ENCODE measurements at regions not wholly inside any gene's neighbourhood (a gene's known extent, or its start where the extent isn't known, plus 50 kb on each side); places are given as distances from the start of the nearest gene placed in this dataset.

GRCh38 chr9:108282872-108283271, 572.9 kb downstream of the ACTL7B start:
- Histone ChIP-seq H3K4me3 (ENCODE audit: insufficient read depth, low read depth, low read length) (no peak overlapping the region), H2AFZ (replicated peaks; ENCODE audit: low read length, poor library complexity) (no peak overlapping the region), H3K27me3 (ENCODE audit: control insufficient read depth, insufficient read depth, low read length) (no peaks in the 10 kb centered on the region), H4K5ac (ENCODE audit: low read depth, low read length) (no peak overlapping the region), H3K27ac (ENCODE audit: insufficient read depth, low read length) (no peak overlapping the region), H3K56ac (ENCODE audit: extremely low read depth, insufficient read depth, low read length) (no peak overlapping the region), H2AK5ac (ENCODE audit: low read depth, low read length) (no peak overlapping the region), H3K79me1 (ENCODE audit: low read depth in 1 of 2, low read length in 2 of 2) (no peaks in the 10 kb centered on the region), H2AK9ac (replicated peaks; ENCODE audit: low read depth, low read length, poor library complexity) (no peak overlapping the region), H3K23ac (ENCODE audit: low read depth, low read length) (no peak overlapping the region), H3K4ac (ENCODE audit: low read depth, low read length) (no peak overlapping the region), H2BK20ac (ENCODE audit: low read depth, low read length) (no peak overlapping the region), H2BK120ac (ENCODE audit: low read depth, low read length) (no peak overlapping the region), H3K9me1 (ENCODE audit: insufficient read depth, low read length) (no peaks in the 10 kb centered on the region), H3K18ac (ENCODE audit: low read depth, low read length) (no peak overlapping the region; the same call in 1 of the 2 replicates), H3K4me1 (ENCODE audit: control insufficient read depth, insufficient read depth, low read length) (no peaks in the 10 kb centered on the region), H4K20me1 (ENCODE audit: insufficient read depth, low read length) (no peaks in the 10 kb centered on the region), H3K9ac (ENCODE audit: low read depth, low read length) (no peak overlapping the region), H2BK5ac (ENCODE audit: low read depth, low read length, poor library complexity, severe bottlenecking) (no peak overlapping the region), H3K9me3 (ENCODE audit: control insufficient read depth, insufficient read depth, low read length) (no peaks in the 10 kb centered on the region), H3K36me3 (ENCODE audit: control insufficient read depth, insufficient read depth, low read length) (no peaks in the 10 kb centered on the region), H4K8ac (ENCODE audit: low read depth in 2 of 2, low read length in 2 of 2) (no peak overlapping the region), H4K91ac (ENCODE audit: insufficient read depth, low read depth, low read length) (no peak overlapping the region), H3K4me2 (ENCODE audit: low read depth, low read length) (no peak overlapping the region), H3K14ac (replicated peaks; ENCODE audit: low read depth, low read length) (no peak overlapping the region), H2BK15ac (ENCODE audit: low read depth, low read length) (no peak overlapping the region)
- BruUV-seq (replicated peaks) = no TSS peak
- intact Hi-C loops (cut with micrococcal nuclease) (loop anchor here (5.0 kb wide), 1 partner anchor 479 kb away; no protein-coding TSS in a partner anchor), in situ Hi-C loops (cut with MboI; ENCODE audit: low sequenced_read_pairs) (loop anchor here (10.0 kb wide), 1 partner anchor 282 kb away; no protein-coding TSS in a partner anchor), dilution Hi-C loops (cut with HindIII; ENCODE audit: low sequenced_read_pairs, unreplicated experiment) (no loop called here)
- ChIA-PET CTCF (no interaction called here), POLR2A (ENCODE audit: unreplicated experiment) (no interaction called here)
- DNase-seq (peak; percentile 8), ATAC-seq (ENCODE audit: low read depth) (no peak)
- no CpG with 5 or more reads among the region's 4 CpGs for WGBS, 2 experiments (ENCODE audit: extremely low coverage in 2 of 2, insufficient read length in 1 of 2)
- no peak for TF ChIP-seq MAZ (IDR thresholded peaks at IDR 0.05; ENCODE audit: borderline replicate concordance, low read depth, low read length)
- TF ChIP-seq, protein P1, sequence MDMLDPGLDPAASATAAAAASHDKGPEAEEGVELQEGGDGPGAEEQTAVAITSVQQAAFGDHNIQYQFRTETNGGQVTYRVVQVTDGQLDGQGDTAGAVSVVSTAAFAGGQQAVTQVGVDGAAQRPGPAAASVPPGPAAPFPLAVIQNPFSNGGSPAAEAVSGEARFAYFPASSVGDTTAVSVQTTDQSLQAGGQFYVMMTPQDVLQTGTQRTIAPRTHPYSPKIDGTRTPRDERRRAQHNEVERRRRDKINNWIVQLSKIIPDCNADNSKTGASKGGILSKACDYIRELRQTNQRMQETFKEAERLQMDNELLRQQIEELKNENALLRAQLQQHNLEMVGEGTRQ (IDR thresholded peaks at IDR 0.05; ENCODE audit: low read depth, low read length) = no peak
- no peak for TF ChIP-seq SMC3 (IDR thresholded peaks at IDR 0.05; ENCODE audit: low read depth, low read length)
- TF ChIP-seq RAD21 (IDR thresholded peaks at IDR 0.05; ENCODE audit: low read length) = peak; percentile 26
- TF ChIP-seq MXI1 (IDR thresholded peaks at IDR 0.05; ENCODE audit: borderline replicate concordance, low read depth, low read length) = no peak
- TF ChIP-seq CTCF (conservative IDR thresholded peaks at IDR 0.05; ENCODE audit: low read depth, low read length) = peak; percentile 30; the same call in 1 of the 2 replicates
